Middle frontal gyrus (tissue), 1 donor: ENCODE measurements at regions not wholly inside any gene's neighbourhood (a gene's known extent, or its start where the extent isn't known, plus 50 kb on each side); places are given as distances from the start of the nearest gene placed in this dataset.
"Not testable (repeated sequence)": the region's sequence is repeated elsewhere in the genome, so short reads cannot be mapped to it uniquely, and the experiment has no call there.

Source experiments
- DNase-seq: peaks from one replicate; pipeline ENCODE4 v3.0.0-alpha.2; 2015; ENCODE audit warnings: low spot score; ENCODE audit errors: extremely low spot score

- DNase-seq: no peak
Observed at GRCh38 chr21:14058566-14058965, 152.2 kb downstream of the LIPI start.

- not testable (repeated sequence) for DNase-seq
Observed at GRCh38 chr21:14057841-14058481, 152.8 kb downstream of the LIPI start.

GRCh38 chr21:14057313-14057712, 153.4 kb downstream of the LIPI start:
- DNase-seq: no peak

GRCh38 chr21:14056771-14057191, 154.0 kb downstream of the LIPI start:
- no peak for DNase-seq

- DNase-seq: not testable (repeated sequence)
Observed at GRCh38 chr21:14055746-14056515, 154.8 kb downstream of the LIPI start.

GRCh38 chr21:14054682-14055081, 156.1 kb downstream of the LIPI start:
- no peak for DNase-seq

GRCh38 chr21:14050121-14050520, 160.6 kb downstream of the LIPI start:
- DNase-seq: no peak

- DNase-seq: no peak
Observed at GRCh38 chr21:14046401-14046800, 164.4 kb downstream of the LIPI start.

- no peak for DNase-seq
Observed at GRCh38 chr21:14040386-14040785, 170.4 kb downstream of the LIPI start.

- not testable (repeated sequence) for DNase-seq
Observed at GRCh38 chr21:14028619-14029018, 182.1 kb downstream of the LIPI start.

- DNase-seq: peak; percentile 83
Observed at GRCh38 chr21:14027235-14027869, 183.4 kb downstream of the LIPI start.

GRCh38 chr21:14020108-14020507, 190.6 kb downstream of the LIPI start:
- not testable (repeated sequence) for DNase-seq

- DNase-seq: not testable (repeated sequence)
Observed at GRCh38 chr21:14015841-14016240, 194.9 kb downstream of the LIPI start.

- not testable (repeated sequence) for DNase-seq
Observed at GRCh38 chr21:14013623-14014498, 196.9 kb downstream of the LIPI start.

GRCh38 chr21:14013056-14013603, 197.6 kb downstream of the LIPI start:
- no peak for DNase-seq

GRCh38 chr21:14012409-14012808, 198.3 kb downstream of the LIPI start:
- no peak for DNase-seq

GRCh38 chr21:14011751-14012150, 199.0 kb downstream of the LIPI start:
- not testable (repeated sequence) for DNase-seq

GRCh38 chr21:14011149-14011548, 199.6 kb downstream of the LIPI start:
- not testable (repeated sequence) for DNase-seq

- no peak for DNase-seq
Observed at GRCh38 chr21:14010729-14011128, 200.0 kb downstream of the LIPI start.

- DNase-seq: not testable (repeated sequence)
Observed at GRCh38 chr21:14009990-14010389, 200.8 kb downstream of the LIPI start.
